ENCODE measurements at regions not wholly inside any gene's neighbourhood (a gene's known extent, or its start where the extent isn't known, plus 50 kb on each side); places are given as distances from the start of the nearest gene placed in this dataset.

DNA sequence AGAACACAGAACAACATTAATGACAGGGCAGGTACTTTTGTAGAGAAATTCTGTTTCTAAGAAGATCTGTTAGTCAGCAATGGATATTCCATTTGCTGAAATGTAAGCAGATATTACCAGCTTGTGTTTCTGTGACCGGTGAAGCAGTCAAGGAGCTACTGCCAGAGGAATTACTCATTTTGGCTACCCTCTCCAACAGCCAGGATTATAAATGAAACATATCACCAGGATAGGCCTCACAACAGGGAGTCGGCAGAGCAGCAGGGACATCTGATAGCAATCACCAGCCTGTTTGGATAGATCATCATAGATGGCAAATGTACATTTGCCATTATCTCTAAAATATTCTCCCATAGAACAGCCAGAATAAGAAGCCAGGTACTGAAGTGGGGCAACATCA is 440.7 kb downstream of the KCNH5 start:
- intact Hi-C loops (cut with micrococcal nuclease) = no loop called here
- ATAC-seq (ENCODE audit: low read depth) (no peak), DNase-seq (no peak)
- H3K4me1 Mint-ChIP-seq = no peaks in the 10 kb centered on the region
- no peaks in the 10 kb centered on the region for H3K9me3 Mint-ChIP-seq (ENCODE audit: insufficient read depth)
- POLR2A ChIA-PET = no interaction called here
- WGBS (ENCODE audit: insufficient coverage) = 100% methylated on average over 1 of the region's 2 CpGs
- Histone ChIP-seq H3K79me2 (ENCODE audit: control insufficient read depth, insufficient read depth, low read length) (no peaks in the 10 kb centered on the region), H4K20me1 (ENCODE audit: control insufficient read depth, insufficient read depth, low read length, poor library complexity, severe bottlenecking) (no peaks in the 10 kb centered on the region), H3K36me3 (replicated peaks in 1 of 2; ENCODE audit: control extremely low read depth in 1 of 2, control insufficient read depth in 1 of 2, extremely low read depth in 1 of 2, insufficient read depth in 2 of 2, low read length in 1 of 2) (no peaks in the 10 kb centered on the region), H3K9me3 (ENCODE audit: control extremely low read depth in 1 of 3, control insufficient read depth in 2 of 3, insufficient read depth in 1 of 3, low read length in 2 of 3) (no peaks in the 10 kb centered on the region), H3K4me3 (ENCODE audit: control extremely low read depth in 1 of 5, extremely low read depth in 1 of 5, insufficient read depth in 1 of 5, low read depth in 2 of 5, low read length in 4 of 5) (no peak overlapping the region), H3K4me2 (replicated peaks; ENCODE audit: low read depth, low read length, poor library complexity, severe bottlenecking) (no peak overlapping the region), H3K27me3 (replicated peaks in 1 of 4; ENCODE audit: control extremely low read depth in 1 of 4, control insufficient read depth in 3 of 4, insufficient read depth in 4 of 4, low read length in 3 of 4) (no peaks in the 10 kb centered on the region), H3K27ac (ENCODE audit: low read length in 2 of 2) (no peak overlapping the region), H2AFZ (ENCODE audit: insufficient read depth, low read depth, low read length, poor library complexity, severe bottlenecking) (no peak overlapping the region), H3K4me1 (ENCODE audit: control insufficient read depth in 2 of 2, insufficient read depth in 2 of 2, low read length in 2 of 2) (no peaks in the 10 kb centered on the region), H3K9ac (ENCODE audit: low read length) (no peak overlapping the region)
- TF ChIP-seq, protein P1, sequence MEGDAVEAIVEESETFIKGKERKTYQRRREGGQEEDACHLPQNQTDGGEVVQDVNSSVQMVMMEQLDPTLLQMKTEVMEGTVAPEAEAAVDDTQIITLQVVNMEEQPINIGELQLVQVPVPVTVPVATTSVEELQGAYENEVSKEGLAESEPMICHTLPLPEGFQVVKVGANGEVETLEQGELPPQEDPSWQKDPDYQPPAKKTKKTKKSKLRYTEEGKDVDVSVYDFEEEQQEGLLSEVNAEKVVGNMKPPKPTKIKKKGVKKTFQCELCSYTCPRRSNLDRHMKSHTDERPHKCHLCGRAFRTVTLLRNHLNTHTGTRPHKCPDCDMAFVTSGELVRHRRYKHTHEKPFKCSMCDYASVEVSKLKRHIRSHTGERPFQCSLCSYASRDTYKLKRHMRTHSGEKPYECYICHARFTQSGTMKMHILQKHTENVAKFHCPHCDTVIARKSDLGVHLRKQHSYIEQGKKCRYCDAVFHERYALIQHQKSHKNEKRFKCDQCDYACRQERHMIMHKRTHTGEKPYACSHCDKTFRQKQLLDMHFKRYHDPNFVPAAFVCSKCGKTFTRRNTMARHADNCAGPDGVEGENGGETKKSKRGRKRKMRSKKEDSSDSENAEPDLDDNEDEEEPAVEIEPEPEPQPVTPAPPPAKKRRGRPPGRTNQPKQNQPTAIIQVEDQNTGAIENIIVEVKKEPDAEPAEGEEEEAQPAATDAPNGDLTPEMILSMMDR (IDR thresholded peaks at IDR 0.05) = no peak
- no peak for TF ChIP-seq EZH2 (IDR thresholded peaks at IDR 0.05; ENCODE audit: borderline replicate concordance, insufficient read depth, low read depth, low read length, poor library complexity, severe bottlenecking)
- no peak overlapping the region for H3K4me3 Mint-ChIP-seq
- CTCF ChIA-PET = no interaction called here
- H3K27me3 Mint-ChIP-seq = no peaks in the 10 kb centered on the region
- no peak overlapping the region for H3K27ac Mint-ChIP-seq

- Histone ChIP-seq H3K36me3 (replicated peaks in 1 of 2; ENCODE audit: control extremely low read depth in 1 of 2, control insufficient read depth in 1 of 2, extremely low read depth in 1 of 2, insufficient read depth in 2 of 2, low read length in 1 of 2) (no peaks in the 10 kb centered on the region), H3K4me2 (replicated peaks; ENCODE audit: low read depth, low read length, poor library complexity, severe bottlenecking) (no peak overlapping the region), H3K79me2 (ENCODE audit: control insufficient read depth, insufficient read depth, low read length) (no peaks in the 10 kb centered on the region), H3K4me3 (ENCODE audit: control extremely low read depth in 1 of 5, extremely low read depth in 1 of 5, insufficient read depth in 1 of 5, low read depth in 2 of 5, low read length in 4 of 5) (no peak overlapping the region), H3K27me3 (replicated peaks in 1 of 4; ENCODE audit: control extremely low read depth in 1 of 4, control insufficient read depth in 3 of 4, insufficient read depth in 4 of 4, low read length in 3 of 4) (no peaks in the 10 kb centered on the region), H3K4me1 (ENCODE audit: control insufficient read depth in 2 of 2, insufficient read depth in 2 of 2, low read length in 2 of 2) (no peaks in the 10 kb centered on the region), H3K9ac (ENCODE audit: low read length) (no peak overlapping the region), H3K9me3 (ENCODE audit: control extremely low read depth in 1 of 3, control insufficient read depth in 2 of 3, insufficient read depth in 1 of 3, low read length in 2 of 3) (peaks cover 2 to 5% (median 3%) of the 10 kb centered on the region in 3 donors), H3K27ac (ENCODE audit: low read length in 2 of 2) (no peak overlapping the region), H2AFZ (ENCODE audit: insufficient read depth, low read depth, low read length, poor library complexity, severe bottlenecking) (no peak overlapping the region), H4K20me1 (ENCODE audit: control insufficient read depth, insufficient read depth, low read length, poor library complexity, severe bottlenecking) (no peaks in the 10 kb centered on the region)
- H3K4me3 Mint-ChIP-seq = no peak overlapping the region
- no peak for ATAC-seq (ENCODE audit: low read depth)
- intact Hi-C loops (cut with micrococcal nuclease) = no loop called here
- ChIA-PET CTCF (no interaction called here), POLR2A (no interaction called here)
- TF ChIP-seq, protein P1 (IDR thresholded peaks at IDR 0.05) = no peak
- TF ChIP-seq EZH2 (IDR thresholded peaks at IDR 0.05; ENCODE audit: borderline replicate concordance, insufficient read depth, low read depth, low read length, poor library complexity, severe bottlenecking) = no peak
- H3K9me3 Mint-ChIP-seq (ENCODE audit: insufficient read depth) = peaks cover 4% of the 10 kb centered on the region
- 100% methylated on average over 1 of the region's 3 CpGs for WGBS (ENCODE audit: insufficient coverage)
- H3K27me3 Mint-ChIP-seq = no peaks in the 10 kb centered on the region
- no peak overlapping the region for H3K27ac Mint-ChIP-seq
- DNase-seq = no peak
- no peaks in the 10 kb centered on the region for H3K4me1 Mint-ChIP-seq
These were observed 431.1 kb downstream of the KCNH5 start for GRCh38 chr14:62614122-62614521.
